NB4 (cell line): ENCODE measurements at regions not wholly inside any gene's neighbourhood (a gene's known extent, or its start where the extent isn't known, plus 50 kb on each side); places are given as distances from the start of the nearest gene placed in this dataset.
"Not testable (repeated sequence)": the region's sequence is repeated elsewhere in the genome, so short reads cannot be mapped to it uniquely, and the experiment has no call there.

Experiments used
- DNase-seq: peaks from one replicate; pipeline ENCODE4 v3.0.0; 2010; ENCODE audit warnings: low read depth
- H3K4me3 ChIP-seq: one replicate; pipeline ENCODE4 v1.5.1; 2011; ENCODE audit warnings: mild to moderate bottlenecking, low read depth, low read length, moderate library complexity
- CTCF ChIP-seq: IDR thresholded peaks from one replicate; pipeline ENCODE4 v1.5.1; 2012; ENCODE audit warnings: low read depth, low read length
- MAX ChIP-seq: IDR thresholded peaks from 2 replicates; pipeline ENCODE4 v1.6.1; 2011; ENCODE audit warnings: low read depth, low read length
- MYC ChIP-seq: IDR thresholded peaks from 2 replicates; pipeline ENCODE4 v1.6.1; 2011; ENCODE audit warnings: low read depth, low read length
- POLR2A ChIP-seq: IDR thresholded peaks from 2 replicates; pipeline ENCODE4 v1.6.1; 2011; ENCODE audit warnings: mild to moderate bottlenecking; ENCODE audit not compliant: insufficient read length; ENCODE audit errors: extremely low read depth

GRCh38 chr3:76532158-76532822 lies 507.6 kb upstream of the ROBO2 start:
- TF ChIP-seq MAX (no peak), POLR2A (no peak), MYC (no peak), CTCF (no peak)
- H3K4me3 ChIP-seq = no peak overlapping the region
- DNase-seq = no peak

- not testable (repeated sequence) for DNase-seq
Measured at GRCh38 chr3:76533710-76534109, 506.2 kb upstream of the ROBO2 start.

GRCh38 chr3:76537857-76538256 lies 502.0 kb upstream of the ROBO2 start:
- not testable (repeated sequence) for DNase-seq

More at GRCh38 chr3:76533710-76534109, 506.2 kb upstream of the ROBO2 start:
- H3K4me3 ChIP-seq = not testable (repeated sequence)

GRCh38 chr3:76547674-76548073 lies 492.2 kb upstream of the ROBO2 start:
- DNase-seq = no peak
- TF ChIP-seq POLR2A (no peak), CTCF (no peak), MAX (no peak), MYC (no peak)
- no peak overlapping the region for H3K4me3 ChIP-seq

More at GRCh38 chr3:76537857-76538256, 502.0 kb upstream of the ROBO2 start:
- H3K4me3 ChIP-seq = not testable (repeated sequence)

- DNase-seq = no peak
- no peak overlapping the region for H3K4me3 ChIP-seq
- TF ChIP-seq CTCF (no peak), MAX (no peak), MYC (no peak), POLR2A (no peak)
Measured at GRCh38 chr3:76550522-76551201, 489.2 kb upstream of the ROBO2 start.

- DNase-seq = no peak
- no peak for TF ChIP-seq MYC
- TF ChIP-seq MAX = no peak
- no peak for TF ChIP-seq CTCF
- H3K4me3 ChIP-seq = no peak overlapping the region
Measured at GRCh38 chr3:76551739-76552138, 488.2 kb upstream of the ROBO2 start.

GRCh38 chr3:76552653-76553052 lies 487.2 kb upstream of the ROBO2 start:
- no peak for DNase-seq
- no peak for TF ChIP-seq POLR2A
- no peak for TF ChIP-seq MAX
- TF ChIP-seq MYC = no peak
- no peak for TF ChIP-seq CTCF
- H3K4me3 ChIP-seq = no peak overlapping the region
